ENCODE measurements at regions not wholly inside any gene's neighbourhood (a gene's known extent, or its start where the extent isn't known, plus 50 kb on each side); places are given as distances from the start of the nearest gene placed in this dataset. TPM values are rescaled to one million over a fixed set of nuclear protein-coding genes. Genes with fewer than 3 reads are reported as not detected.

Small RNAs in the stretch of these regions (small RNA-seq; reads per million reads assigned to genes)
- gene AL389895.1, result not detected
